ENCODE measurements at regions not wholly inside any gene's neighbourhood (a gene's known extent, or its start where the extent isn't known, plus 50 kb on each side); places are given as distances from the start of the nearest gene placed in this dataset.
"Not testable (repeated sequence)": the region's sequence is repeated elsewhere in the genome, so short reads cannot be mapped to it uniquely, and the experiment has no call there.

DNA sequence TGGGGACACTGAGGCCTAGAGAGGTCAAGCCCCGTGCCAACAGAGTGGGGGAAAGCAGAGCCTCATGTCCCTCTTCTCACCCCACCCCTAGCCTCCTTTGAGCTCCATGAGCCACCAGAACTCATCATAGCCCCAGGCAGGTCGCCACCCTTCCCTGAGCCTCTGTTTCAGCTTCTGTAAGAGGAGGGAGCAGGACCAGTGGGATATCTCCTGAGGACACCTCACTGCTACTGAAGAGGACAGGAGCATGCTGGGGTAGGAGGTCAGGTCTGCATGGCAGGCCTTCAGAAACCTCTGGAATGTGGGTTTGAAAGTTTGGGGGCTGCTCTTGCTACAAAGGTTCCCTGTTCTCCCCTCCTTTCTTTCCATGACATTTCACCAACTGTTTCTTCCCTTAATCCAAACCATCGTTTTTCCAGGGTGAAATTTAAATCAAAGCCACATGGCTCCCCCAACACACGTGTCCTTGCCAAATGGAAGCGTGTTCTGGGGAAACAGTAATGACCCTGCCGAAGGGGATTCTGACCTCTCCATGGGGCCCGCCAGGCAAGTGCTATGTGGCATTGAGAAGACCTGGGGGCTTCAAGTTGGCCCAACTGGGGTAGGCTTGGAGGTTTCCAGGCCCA is 88.1 kb upstream of the RUNX3 start:
- no peaks in the 10 kb centered on the region for H3K27me3 Mint-ChIP-seq
- no peaks in the 10 kb centered on the region for H3K9me3 Mint-ChIP-seq
- H3K4me3 Mint-ChIP-seq, result no peak overlapping the region
- H3K27ac Mint-ChIP-seq, result peak overlapping the region; percentile 98
- H3K36me3 Mint-ChIP-seq, result no peaks in the 10 kb centered on the region
- no peak for ATAC-seq
- peaks cover 62% of the 10 kb centered on the region for H3K4me1 Mint-ChIP-seq

DNA sequence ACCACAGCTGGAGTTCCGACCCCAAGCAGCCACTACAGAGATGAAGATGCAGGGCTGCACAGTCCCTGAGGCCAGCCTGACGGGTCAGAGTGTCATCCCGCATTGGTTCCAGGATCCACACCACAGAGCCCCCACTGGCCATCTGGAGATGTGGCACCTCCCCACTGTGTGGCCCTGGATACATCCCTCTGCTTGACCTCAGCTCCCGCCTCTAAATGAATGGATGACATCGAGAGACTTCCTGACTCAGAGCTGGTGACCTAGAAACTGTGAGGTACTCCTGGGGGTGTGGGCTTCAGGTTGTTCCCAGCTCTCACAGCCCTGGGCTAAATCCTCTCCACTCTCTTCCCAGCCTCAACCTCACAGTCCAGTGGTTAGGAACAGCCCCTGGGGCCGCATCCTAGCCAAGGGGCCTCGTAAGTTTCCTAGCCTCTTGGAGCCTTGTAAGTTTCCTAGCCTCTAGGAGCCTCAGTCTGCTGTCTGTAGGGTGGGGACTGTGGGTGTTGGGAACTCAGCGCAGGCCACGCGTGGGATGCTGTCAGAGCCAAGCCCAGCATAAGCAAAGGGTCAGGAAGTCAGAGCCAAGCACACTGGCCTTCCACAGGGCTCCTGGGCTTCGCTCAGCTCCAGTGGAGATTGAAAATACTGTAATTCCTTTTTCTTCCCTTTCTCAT is 87.5 kb upstream of the RUNX3 start:
- Mint-ChIP-seq H3K36me3 (no peaks in the 10 kb centered on the region), H3K4me1 (peaks cover 55% of the 10 kb centered on the region)

DNA sequence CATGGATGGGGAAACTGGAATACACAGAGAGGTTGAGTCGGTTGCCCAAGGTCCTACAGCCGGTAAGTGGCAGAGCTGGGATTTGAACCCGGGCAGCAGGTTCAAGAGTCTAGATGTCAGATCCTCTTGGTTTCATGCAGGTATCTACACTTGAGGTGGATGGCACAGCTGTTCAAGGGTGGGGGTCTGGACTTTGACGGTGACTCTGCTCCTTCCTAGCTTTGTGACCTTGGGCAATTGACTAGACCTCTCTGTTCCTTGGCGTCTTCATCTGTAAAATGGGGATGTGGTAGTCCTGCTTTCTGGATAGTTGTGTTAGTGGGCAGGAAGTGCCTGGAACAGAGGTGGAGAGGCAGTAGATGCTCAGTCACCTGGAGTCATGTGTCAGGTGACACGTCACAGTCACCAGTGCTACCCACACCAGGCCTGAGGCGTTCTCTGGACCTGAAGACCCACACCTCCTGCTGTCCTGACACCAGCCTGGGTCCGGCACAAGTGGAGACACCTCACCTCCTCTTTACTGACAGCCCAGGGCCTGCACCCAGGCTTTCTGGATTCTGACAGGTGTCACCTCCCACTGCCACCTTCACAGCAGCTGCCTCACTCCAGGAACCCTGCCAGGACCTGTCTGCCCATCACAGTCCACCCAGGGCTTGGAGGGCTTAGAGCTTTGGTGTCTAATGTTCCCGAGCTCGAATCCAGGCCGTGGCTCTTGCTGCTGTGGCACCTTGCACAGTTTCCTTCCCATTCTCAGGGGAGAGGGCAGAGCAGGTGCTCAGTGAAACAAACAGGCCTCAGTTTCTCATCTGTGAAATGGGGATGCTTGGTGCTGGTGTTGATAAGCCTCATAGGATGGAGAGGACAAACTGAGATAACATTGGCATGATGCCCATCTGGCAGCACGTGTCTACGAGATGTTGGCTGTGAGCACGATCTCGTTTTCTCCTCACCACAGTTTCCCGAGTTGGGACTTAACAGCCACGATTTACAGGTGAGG is 83.2 kb upstream of the RUNX3 start:
- Mint-ChIP-seq H3K27ac (peak overlapping the region; percentile 13), H3K4me1 (peaks cover 38% of the 10 kb centered on the region)

More for the DNA sequence above, 87.5 kb upstream of the RUNX3 start:
- Mint-ChIP-seq H3K27me3 (no peaks in the 10 kb centered on the region), H3K27ac (peak overlapping the region; percentile 98), H3K4me3 (no peak overlapping the region), H3K9me3 (no peaks in the 10 kb centered on the region)
- no peak for ATAC-seq

DNA sequence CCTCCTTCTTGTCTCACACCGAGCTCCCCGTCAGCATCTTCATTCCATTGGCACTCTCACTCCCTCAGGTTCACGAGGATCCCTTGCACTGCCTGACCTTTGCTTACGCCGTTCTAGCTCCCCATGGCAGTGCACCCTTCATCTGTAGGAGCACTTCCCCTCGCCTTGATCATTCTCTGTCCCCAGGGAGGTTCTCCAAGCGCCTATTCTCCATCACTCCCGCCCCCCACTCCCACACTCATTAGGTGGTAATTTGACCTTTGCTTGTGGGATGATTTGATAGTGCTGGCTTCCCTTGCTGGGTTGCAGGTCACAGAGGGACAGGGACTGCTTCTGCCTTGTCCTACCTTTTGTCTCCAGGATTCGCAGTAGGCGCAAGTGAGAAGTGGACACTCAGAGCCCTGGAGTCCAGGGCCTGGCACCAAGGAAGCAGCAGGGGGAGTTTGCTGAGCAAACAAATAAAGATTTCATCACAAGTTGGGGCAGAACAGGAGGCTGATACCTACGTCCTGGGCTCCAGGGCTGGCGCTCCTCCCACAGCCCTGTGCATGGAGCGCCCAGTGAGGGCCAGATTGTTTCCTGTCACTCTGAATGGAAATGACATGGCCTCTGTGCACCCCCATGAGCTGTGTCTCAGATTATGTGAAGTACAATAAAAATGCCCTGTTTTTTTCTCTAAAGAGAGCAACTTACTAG is 82.0 kb upstream of the RUNX3 start:
- H3K4me1 Mint-ChIP-seq, result peaks cover 36% of the 10 kb centered on the region
- no peaks in the 10 kb centered on the region for H3K36me3 Mint-ChIP-seq
- H3K27ac Mint-ChIP-seq, result peak overlapping the region; percentile 13
- H3K4me3 Mint-ChIP-seq, result no peak overlapping the region
- H3K27me3 Mint-ChIP-seq, result no peaks in the 10 kb centered on the region
- no peaks in the 10 kb centered on the region for H3K9me3 Mint-ChIP-seq
- ATAC-seq, result no peak

More for the DNA sequence above, 83.2 kb upstream of the RUNX3 start:
- Mint-ChIP-seq H3K4me3 (no peak overlapping the region), H3K9me3 (no peaks in the 10 kb centered on the region), H3K36me3 (no peaks in the 10 kb centered on the region), H3K27me3 (no peaks in the 10 kb centered on the region)
- no peak for ATAC-seq

DNA sequence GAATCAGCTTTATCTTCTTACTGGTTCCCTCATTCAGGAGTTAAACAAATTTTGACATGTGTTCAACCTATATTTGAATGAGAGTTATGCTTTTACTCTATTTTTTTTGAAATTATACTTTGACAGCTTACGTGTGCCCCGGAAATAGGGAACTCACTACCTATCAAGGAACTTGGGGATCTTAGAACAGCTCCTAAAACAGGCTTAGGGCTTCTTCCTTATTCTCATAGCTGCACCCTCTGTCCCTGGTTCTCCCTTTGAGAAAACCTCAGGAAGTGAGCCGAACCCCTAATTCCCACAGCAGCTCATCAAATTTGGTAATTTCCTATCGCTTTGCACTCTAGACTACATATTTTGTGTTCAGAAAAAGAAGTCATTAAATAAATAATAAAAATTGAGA is 81.2 kb upstream of the RUNX3 start:
- Mint-ChIP-seq H3K36me3 (no peaks in the 10 kb centered on the region), H3K9me3 (no peaks in the 10 kb centered on the region), H3K27ac (peak overlapping the region; percentile 13), H3K4me3 (no peak overlapping the region), H3K4me1 (peaks cover 40% of the 10 kb centered on the region), H3K27me3 (no peaks in the 10 kb centered on the region)
- no peak for ATAC-seq

DNA sequence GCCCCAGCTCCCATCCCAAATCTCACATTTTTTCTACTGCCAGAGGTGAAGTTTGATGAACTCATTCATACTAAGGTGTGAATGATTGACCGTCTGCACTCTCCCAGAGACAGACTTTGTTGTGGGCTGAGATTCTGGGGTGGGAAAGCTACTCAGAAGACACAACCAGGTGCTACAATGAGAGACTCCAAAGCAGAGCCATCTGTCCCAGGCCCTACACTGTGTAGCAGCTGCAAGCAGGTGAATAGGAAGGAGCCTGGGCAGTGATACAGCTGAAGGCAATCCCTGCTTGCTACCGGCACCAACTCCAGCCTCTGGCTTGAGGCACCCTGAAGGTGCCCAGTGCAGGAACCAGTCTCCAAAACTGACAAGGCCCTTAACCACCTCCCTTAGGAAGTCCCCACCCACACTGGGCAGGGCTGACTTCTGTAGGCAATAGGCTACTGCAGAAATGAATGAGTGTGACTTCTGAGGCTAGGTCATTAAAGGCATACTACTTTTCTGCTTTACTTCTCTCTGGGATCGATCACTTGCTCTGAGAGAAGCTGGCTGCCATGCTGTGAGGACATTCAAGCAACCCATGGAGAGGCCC is 79.7 kb upstream of the RUNX3 start:
- no peaks in the 10 kb centered on the region for H3K9me3 Mint-ChIP-seq
- H3K27ac Mint-ChIP-seq, result no peak overlapping the region
- peaks cover 40% of the 10 kb centered on the region for H3K4me1 Mint-ChIP-seq
- H3K36me3 Mint-ChIP-seq, result no peaks in the 10 kb centered on the region
- H3K4me3 Mint-ChIP-seq, result no peak overlapping the region
- no peaks in the 10 kb centered on the region for H3K27me3 Mint-ChIP-seq
- peak; percentile 59 for ATAC-seq

DNA sequence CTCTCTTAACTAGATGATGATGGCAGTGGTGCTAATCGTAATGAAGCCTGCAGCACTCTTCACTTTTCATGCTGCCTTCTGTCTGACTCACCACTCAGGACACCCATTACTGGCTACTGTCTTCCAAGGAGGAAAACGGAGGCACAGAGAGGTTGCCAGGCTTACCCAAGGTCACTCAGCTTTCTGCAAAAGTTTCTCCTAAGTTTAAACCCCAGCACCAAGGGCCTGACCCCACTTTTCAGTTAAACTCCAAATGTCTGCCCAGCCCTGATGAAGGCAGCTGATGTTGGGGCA is 78.1 kb upstream of the RUNX3 start:
- no peaks in the 10 kb centered on the region for H3K9me3 Mint-ChIP-seq
- no peak overlapping the region for H3K4me3 Mint-ChIP-seq
- ATAC-seq, result no peak
- H3K36me3 Mint-ChIP-seq, result no peaks in the 10 kb centered on the region
- H3K4me1 Mint-ChIP-seq, result peaks cover 47% of the 10 kb centered on the region
- no peaks in the 10 kb centered on the region for H3K27me3 Mint-ChIP-seq
- H3K27ac Mint-ChIP-seq, result peak overlapping the region; percentile 33

DNA sequence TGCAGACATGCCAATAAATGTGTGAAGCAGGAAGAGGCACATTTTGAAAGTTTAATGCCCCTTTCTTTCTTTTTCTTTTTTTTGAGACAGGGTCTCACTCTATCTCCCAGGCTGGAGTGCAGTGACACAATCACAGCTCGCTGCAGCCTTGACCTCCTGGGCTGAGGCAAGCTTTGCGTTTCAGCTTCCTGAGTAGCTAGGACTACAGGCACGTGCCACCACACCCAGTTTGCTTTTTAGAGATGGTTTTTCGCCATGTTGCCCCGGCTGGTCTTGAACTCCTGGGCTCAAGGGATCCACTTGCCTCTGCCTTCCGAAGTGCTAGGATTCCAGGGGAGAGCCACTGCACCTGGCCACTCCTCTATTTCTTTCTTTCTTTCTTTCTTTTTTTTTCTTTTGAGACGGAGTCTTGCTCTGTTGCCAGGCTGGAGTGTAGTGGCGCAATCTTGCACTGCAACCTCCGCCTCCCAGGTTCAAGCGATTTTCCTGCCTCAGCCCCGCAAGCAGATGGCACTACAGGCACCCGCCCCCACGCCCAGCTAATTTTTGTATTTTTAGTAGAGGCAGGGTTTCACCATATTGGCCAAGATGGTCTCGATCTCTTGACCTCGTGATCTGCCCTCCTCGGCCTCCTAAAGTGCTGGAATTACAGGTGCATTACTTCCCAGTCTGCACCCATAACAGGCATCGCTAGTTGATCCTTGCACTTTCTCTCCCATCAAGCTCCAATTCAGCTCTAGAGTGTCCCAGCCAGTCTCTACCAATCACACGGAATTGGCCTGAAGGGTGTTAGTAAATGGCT is 77.5 kb upstream of the RUNX3 start:
- ATAC-seq, H3K9me3 Mint-ChIP-seq, H3K4me3 Mint-ChIP-seq, H3K27me3 Mint-ChIP-seq, H3K36me3 Mint-ChIP-seq: not testable (repeated sequence)
- peak overlapping the region; percentile 33 for H3K27ac Mint-ChIP-seq
- peaks cover 53% of the 10 kb centered on the region for H3K4me1 Mint-ChIP-seq

DNA sequence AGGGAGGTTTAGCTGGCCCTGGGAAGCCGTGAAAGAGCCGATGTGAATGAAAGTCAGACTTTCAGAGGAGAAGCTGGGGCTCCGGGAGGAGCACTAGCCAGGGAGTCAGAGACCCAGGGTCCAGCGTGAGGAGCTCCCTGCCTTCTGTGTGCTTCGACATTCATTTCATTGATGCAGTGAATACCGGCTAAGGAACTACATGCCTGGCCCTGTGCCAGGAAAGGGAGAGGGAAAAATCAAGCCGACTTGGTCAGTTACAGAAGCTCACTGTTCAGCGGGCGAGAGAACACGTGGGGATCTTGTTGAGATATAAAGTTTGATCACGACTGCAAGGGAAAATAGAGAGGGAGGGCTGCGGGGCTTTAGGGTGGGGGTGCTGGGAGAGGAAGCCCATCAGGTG is 76.7 kb upstream of the RUNX3 start:
- Mint-ChIP-seq H3K4me1 (peaks cover 46% of the 10 kb centered on the region), H3K36me3 (no peaks in the 10 kb centered on the region), H3K9me3 (no peaks in the 10 kb centered on the region), H3K27me3 (no peaks in the 10 kb centered on the region), H3K4me3 (no peak overlapping the region), H3K27ac (peak overlapping the region; percentile 33)
- no peak for ATAC-seq

DNA sequence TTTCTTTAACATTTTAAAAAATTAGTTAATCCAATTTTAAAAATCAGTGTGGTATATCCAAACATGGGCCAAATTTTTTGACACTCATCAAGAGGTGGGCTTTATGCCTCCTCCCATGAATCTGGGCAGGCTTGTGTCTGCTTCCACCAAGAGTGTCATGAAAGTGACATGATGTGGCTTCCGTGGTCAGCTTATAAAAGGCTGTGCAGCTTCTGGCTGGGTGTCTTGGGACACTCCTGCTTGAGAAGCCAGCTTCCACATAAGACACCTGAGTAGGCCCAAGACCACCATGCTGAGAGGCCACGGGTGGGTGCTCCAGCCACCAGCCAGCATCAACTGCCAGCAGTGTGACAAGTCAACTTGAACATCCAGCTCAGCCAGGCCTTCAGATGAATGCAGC is 74.3 kb upstream of the RUNX3 start:
- no peaks in the 10 kb centered on the region for H3K27me3 Mint-ChIP-seq
- H3K4me3 Mint-ChIP-seq, result no peak overlapping the region
- H3K9me3 Mint-ChIP-seq, result no peaks in the 10 kb centered on the region
- H3K36me3 Mint-ChIP-seq, result no peaks in the 10 kb centered on the region
- H3K27ac Mint-ChIP-seq, result peak overlapping the region; percentile 86
- ATAC-seq, result no peak
- peaks cover 52% of the 10 kb centered on the region for H3K4me1 Mint-ChIP-seq

DNA sequence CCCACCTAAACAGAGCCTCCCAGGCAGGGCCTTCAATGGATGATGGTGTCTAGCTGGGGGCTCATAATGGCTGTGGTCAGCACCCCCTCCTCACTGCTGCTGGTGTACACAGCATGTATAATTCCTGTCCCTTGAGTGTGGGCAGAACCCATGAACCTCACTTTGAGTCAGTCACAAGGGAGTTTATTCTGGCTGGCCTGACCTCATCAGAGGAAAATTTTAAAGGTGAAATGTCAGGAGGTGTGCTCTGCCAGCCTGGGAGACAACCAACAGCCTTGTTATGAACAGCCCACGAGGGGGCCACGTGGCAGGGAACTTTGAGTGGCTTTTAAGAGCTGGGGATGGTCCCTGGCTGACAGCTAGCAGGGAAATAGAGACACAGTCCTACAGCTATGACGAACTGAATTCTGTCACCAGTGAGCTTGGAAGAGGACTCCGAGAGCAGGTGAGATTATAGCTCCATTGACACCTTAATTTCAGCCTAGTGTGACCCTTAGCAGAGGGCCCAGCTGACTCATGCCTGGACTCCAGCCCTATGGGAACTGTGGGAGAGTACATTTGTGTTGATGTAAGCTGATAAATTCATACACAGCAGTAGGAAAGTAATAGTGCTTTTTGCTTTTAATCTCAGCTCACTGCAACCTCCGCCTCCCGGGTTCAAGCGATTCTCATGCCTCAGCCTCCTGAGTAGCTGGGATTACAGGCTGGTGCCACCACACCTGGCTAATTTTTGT is 73.5 kb upstream of the RUNX3 start:
- H3K27ac Mint-ChIP-seq, result peak overlapping the region; percentile 86

DNA sequence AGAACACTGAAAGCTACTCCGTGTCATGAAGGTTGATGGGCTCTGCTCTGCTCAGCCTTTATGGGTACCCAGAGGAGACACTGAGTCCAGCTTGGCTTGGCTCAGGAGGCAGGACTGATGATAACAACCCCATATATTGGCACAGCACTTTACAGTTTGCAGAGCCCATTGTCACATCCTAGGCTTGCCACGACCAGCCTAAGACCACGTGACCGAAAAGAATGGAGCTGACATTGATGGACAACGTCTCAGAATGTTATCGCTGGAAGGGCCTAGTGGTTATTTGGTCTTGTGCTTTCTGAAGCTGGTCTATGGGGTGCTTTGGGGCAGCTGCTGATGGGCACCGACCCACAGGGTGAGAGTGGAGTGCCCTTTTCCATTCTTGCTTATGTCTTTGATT is 72.9 kb upstream of the RUNX3 start:
- ATAC-seq, result no peak
- Mint-ChIP-seq H3K36me3 (no peaks in the 10 kb centered on the region), H3K4me3 (no peak overlapping the region), H3K4me1 (peaks cover 44% of the 10 kb centered on the region), H3K27me3 (no peaks in the 10 kb centered on the region), H3K9me3 (no peaks in the 10 kb centered on the region), H3K27ac (peak overlapping the region; percentile 86)

More for the DNA sequence above, 73.5 kb upstream of the RUNX3 start:
- Mint-ChIP-seq H3K36me3 (no peaks in the 10 kb centered on the region), H3K4me1 (peaks cover 49% of the 10 kb centered on the region), H3K9me3 (no peaks in the 10 kb centered on the region), H3K27me3 (no peaks in the 10 kb centered on the region), H3K4me3 (no peak overlapping the region)
- ATAC-seq, result peak; percentile 72

DNA sequence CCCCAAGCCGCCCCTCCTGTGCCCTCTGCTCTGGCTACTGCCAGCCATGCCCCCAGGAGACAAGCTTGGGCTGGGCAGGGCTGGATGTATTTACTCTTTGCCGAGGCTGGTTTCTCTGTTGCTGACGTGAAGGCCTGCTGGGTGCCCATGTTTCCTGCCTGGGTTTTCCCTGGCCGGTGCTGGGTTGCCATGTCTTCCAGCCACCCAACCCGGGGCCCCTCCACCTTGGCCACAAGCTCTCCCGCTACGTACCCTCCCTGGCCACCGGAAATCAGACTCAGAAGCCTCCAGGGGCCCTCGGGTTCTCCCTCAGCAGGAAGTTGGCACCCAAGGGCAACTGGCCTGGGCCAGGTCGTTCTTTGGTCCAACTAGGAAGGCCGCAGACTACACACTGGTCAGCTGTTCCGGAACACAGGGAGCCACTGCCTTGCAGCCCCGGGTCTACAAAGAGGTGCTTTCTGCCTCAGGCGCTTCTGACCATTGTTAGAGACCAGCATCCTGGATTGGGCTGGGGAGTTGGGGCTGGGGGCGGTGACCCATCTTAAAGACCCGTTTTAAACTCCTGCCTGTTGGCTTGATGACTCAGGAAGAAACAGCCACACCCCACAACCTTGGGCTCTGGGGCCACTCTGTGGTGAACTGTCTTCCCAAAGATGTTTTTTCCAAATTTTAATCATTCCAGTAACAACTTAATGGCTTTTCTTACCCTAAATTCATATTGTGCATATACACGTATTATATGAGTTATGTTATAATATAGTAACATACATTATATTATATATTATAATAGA is 71.2 kb upstream of the RUNX3 start:
- peaks cover 8% of the 10 kb centered on the region for H3K36me3 Mint-ChIP-seq
- H3K4me1 Mint-ChIP-seq, result peaks cover 50% of the 10 kb centered on the region
- H3K27me3 Mint-ChIP-seq, result no peaks in the 10 kb centered on the region
- no peak overlapping the region for H3K4me3 Mint-ChIP-seq
- peaks cover 7% of the 10 kb centered on the region for H3K9me3 Mint-ChIP-seq
- ATAC-seq, result peak; percentile 60
- H3K27ac Mint-ChIP-seq, result peak overlapping the region; percentile 93

Measured in stimulated activated memory B cell treated with anti-CD40 and anti-IgM and Interleukin-4, amounts not matched to agents 10 μg/mL and 1 μg/mL and 100 μg/mL, for 72 hours (primary cell).